ENCODE measurements at regions not wholly inside any gene's neighbourhood (a gene's known extent, or its start where the extent isn't known, plus 50 kb on each side); places are given as distances from the start of the nearest gene placed in this dataset.
"Not testable (repeated sequence)": the region's sequence is repeated elsewhere in the genome, so short reads cannot be mapped to it uniquely, and the experiment has no call there.

DNA sequence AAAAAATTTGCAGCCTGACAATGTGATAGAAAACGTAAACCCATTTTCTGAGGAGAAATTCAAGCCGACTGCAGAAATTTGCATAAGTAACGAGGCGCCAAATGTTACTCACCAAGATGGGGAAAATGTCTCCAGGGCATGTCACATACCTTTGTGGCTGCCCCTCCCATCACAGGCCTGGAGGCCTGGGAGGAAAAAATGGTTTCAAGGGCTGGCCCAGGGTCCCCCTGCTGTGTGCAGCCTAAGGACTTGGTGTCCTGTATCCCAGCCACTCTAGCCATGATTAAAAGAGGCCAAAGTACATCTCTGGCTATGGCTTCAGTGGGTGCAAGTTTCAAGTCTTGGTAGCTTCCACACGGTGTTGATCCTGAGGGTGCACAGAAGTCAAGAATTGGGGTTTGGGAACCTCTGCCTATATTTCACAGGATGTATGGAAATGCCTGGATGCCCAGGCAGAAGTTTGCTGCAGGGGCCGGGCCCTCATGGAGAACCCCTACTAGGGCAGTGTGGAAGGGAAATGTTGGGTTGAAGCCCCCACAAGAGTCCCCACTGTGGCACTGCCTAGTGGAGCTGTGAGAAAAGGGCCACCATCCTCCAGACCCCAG is 1842.3 kb downstream of the PCDH9 start:
- no peak for DNase-seq (ENCODE audit: low spot score)

DNA sequence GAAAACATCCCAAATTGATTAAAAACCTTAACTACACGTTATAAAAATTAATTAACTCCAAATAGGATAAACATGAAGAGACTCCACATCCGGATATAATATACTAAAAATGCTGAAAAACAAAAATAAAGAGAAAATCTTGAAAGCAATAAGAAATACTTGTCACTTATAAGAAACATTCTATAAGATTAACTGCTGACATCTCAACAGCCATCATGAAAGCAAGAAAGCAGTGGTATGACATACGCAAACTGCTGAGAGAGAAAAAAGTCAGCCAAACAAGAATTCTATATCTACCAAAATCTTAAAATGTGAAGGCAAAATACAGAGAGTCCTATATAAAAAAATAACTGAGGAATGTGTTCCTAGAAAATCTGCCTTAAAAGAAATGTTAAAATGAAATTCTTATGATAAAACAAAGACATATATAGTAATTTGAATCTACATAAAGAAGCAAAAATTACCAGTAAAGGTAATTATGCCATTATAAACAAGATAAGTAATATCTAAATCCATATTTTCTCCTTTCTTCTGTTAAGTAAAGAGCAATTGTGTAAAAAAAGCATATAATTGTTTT is 1851.1 kb downstream of the PCDH9 start:
- no peak for DNase-seq (ENCODE audit: low spot score)

DNA sequence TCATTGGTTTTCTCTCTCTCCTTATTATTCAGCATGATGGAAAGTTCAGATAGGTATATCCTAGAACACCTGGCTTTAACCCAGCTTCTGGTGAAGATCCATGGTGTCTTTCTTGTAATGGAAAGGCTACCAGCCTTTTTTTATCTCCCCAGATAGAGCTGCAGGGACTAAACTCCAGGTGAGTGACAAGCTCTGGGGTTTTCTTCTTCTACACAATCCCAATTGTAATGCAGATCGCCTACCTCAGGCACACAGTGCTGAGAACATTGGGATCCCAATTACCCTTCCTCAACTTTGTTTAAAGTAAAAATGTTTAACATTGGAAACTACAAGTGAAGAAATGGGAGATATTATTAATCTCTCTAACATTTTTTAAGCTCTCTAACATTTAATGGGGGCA is 1851.7 kb downstream of the PCDH9 start:
- no peak for DNase-seq (ENCODE audit: low spot score)

DNA sequence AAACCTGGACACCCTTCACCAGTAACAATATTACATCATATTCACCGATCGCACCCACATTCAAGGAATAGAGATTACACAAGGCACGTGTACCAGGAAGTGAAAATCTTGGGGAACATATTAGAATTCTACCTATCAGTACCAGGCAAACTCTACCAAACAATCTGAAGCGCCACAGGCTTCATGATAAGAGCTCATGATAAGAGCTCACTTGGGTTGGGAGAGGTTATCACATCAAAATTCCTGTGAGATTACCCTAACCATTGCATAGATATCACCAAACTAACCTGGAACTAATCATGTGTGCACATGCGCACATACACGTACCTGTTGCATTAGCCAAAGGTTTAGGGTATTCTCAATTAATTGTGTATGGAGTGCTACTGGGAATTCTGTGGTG is 1861.3 kb downstream of the PCDH9 start:
- DNase-seq (ENCODE audit: low spot score) = no peak

DNA sequence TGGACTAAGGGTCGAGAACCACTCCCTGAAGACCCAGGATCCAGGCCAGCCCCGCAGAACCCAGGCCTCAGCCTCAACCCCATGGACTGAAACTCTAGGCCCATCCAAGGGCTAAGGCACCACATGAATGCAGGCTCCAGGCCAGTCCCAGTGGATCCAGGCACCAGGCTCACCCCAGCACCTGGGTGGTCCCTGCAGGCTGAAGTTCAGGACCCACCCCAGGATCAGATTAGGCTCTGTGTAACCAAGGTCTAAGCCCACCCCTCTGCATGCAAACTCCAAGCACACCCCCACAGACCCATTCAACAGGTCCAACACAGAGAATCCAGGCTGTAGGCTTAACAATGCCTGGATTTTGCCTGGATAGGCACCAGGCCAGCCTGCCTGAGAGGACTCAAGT is 1876.2 kb downstream of the PCDH9 start:
- no peak for DNase-seq (ENCODE audit: low spot score)

DNA sequence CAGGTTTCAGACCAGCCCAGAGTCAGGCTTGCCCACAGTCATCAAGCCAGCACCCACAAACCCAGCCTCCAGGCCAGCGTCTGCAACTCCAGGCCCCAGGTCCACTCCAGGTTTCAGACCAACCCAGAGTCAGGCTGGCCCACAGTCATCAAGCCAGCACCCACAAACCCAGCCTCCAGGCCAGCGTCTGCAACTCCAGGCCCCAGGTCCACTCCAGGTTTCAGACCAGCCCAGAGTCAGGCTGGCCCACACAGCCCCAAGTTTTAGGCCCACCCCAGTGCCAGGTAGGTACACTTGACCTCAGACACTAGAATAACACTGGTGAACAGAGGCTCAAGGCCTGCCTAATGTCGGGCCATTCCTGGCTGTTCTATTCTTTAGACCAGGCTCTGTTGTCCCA is 1877.0 kb downstream of the PCDH9 start:
- DNase-seq (ENCODE audit: low spot score) = not testable (repeated sequence)

DNA sequence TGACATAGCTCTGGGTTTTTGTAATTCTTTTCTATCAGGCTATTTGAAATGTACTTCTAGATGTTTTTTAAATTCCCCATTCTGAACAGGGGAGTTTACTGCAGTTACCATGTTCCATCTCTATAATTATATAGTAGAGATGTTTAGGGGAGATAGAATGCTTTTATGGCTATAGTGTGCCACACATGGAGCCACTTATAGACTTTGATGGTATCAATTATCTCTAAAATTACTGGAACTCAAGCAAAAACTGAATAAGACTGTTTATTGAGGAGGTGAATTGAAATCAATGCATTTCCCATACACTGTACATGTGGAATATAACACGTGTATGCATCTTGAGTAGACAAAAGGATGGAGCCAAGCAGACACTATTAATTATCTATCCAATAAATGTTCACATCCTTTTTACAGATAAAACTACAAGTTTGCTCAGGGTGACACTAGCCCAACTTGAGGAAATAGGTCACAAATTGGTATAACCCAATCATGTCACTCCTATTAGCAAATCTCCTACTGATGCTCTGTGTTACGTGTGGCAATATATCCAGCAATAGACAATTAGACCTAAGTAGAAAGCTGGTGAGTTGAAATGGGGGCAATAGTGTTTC is 1882.6 kb downstream of the PCDH9 start:
- DNase-seq (ENCODE audit: low spot score) = no peak

DNA sequence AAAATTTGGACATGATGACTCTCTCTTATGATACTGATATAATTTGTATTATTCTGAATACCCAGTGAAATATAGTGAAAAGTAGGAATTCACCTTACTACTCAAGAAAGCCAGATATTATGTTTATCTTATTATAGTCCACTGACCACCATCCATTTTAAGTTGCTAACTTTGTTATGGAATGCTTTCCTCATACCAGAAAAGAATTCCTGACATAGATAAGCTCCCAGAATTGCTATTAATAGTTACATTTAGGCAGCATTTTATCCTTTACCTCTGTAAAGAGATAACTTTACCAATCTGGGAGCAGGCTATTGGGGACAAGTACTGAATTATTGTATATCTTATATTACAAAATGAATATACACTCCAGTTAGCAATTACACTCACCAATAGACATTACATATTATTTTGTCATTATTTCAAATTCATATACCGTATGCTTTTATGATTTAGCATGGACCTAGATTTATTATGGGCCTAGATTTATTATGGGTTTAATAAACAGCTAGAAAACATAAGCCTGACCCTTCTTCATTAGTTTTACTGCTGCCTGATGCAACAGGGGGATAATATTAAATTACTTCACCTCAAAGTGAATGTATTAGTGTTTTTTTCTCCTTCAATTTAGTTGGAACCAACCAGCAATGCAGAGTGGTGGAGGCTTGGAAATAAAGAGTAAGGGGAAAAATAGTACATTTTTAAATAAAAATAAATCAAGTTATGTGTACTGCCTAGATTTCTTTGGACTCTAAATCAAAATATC is 1886.1 kb downstream of the PCDH9 start:
- no peak for DNase-seq (ENCODE audit: low spot score)

DNA sequence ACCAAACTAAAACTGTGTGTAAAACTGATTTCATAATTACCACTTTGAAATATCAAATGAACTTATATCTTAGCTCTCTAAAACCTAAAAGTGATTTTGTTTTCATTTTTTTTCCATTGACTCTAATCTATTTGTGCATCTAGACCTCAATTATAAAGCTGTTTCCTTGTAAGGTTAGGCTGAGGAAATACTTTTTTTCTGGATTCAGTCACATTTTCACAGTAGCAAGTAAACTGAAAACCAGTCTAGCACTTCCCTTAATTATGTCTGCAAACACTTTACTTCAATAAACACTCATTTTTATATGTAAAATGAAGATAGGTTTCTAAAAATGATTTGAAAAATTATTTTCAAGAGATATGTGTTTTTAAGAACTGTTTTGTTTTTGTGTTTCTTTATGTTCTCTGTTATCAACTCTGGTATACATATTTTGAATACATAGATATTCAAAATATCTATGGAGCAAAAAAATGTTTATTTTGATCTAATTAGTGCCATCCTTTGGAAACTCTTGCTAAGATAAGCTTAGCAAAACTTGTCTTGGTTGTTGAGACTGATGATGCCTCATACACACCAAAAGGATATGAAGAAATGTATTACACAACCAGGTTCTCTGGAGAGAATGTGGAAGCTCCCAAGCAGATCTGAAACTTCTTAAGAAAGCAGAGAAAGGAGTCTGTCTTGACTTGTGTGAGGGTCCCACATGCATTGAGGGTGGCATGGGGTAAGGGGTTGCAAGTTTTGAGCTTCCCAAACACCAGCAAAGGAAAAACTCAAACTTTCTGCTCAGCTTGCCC is 1887.4 kb downstream of the PCDH9 start:
- DNase-seq (ENCODE audit: low spot score) = no peak

DNA sequence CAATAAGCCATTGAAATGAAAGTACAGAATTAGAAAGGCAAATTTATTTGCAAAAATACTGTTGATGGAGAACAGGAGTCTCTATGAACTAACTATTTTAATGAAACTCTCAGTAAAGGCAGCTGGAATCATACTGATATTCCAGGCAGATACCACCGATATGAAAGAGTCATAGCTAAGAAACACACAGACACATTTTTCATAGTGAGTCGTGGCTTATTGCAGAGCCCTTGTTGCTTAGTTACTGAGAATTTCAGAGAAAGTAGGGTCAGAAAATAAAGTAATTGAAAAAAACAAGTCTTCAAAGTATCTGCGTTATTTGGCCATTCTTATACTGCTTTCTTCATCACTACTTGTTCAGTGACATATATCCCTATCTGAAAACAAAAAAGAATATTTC is 1890.9 kb downstream of the PCDH9 start:
- no peak for DNase-seq (ENCODE audit: low spot score)

DNA sequence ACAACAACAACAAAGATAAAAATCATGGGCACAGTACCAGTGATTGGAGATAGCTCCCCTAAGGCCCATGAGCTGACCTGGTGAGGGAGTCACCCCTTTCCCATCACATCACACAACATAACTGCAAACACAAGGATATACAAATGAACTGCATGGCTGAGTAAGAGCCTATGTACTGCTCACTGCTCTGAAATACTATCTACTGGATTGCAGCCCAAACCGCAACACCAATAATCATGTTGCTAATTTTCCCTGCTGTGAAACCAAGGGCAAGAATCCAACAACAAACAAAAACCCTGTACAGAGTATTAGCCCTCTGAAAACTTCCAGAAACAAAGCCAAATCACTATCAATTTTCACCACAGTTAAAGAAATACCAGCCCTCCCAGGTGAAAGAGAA is 1893.2 kb downstream of the PCDH9 start:
- no peak for DNase-seq (ENCODE audit: low spot score)

DNA sequence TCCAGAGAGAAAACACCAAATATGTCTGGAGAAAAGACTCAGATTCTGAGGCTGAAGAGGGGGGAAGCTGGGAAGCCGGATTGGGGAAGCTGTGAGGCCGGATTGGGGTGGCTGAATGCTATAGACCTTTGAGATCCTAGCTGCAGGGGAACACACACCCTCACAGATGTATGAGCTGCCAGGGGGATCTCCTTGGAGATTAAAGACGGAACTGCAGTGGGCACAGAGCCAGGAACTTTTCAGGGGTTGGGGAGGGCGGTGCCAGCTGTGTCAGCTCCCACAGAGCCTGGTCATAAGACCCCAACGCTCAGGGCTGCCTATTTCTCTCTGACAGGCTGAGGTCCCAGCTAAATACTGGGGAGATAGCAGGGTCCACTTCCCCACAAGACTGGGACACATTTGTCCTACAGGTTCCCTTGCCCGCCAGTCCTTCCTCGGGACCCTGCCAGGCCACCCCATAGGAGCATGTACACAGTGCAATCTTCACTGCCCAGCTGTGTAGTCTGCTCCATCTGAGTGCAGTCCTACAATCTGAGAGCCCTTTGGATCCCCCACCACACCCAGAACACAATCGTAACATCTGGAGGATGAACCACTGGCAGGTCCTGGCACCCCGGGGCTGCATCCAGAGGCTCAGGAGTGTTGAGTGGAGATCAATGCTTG is 1893.9 kb downstream of the PCDH9 start:
- no peak for DNase-seq (ENCODE audit: low spot score)

DNA sequence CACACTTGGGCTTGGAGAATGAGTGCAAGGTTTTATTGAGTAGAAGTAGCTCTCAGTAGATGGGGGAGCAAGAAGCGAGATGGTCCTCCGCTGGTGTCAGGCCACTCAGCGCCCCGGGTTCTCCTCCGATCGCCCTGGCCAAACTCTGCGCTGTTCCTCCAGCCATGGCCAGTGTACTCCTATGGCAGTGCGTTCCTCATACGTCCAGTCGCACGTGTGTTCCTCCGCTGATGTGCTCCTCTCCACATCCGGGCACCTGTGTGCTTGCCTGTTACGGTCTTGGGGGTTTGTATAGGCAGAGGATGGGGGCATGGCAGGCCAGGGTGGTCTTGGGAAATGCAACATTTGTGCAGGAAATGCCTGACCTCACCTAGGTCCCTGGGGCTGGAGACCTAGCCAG is 1899.4 kb downstream of the PCDH9 start:
- no peak for DNase-seq (ENCODE audit: low spot score)

DNA sequence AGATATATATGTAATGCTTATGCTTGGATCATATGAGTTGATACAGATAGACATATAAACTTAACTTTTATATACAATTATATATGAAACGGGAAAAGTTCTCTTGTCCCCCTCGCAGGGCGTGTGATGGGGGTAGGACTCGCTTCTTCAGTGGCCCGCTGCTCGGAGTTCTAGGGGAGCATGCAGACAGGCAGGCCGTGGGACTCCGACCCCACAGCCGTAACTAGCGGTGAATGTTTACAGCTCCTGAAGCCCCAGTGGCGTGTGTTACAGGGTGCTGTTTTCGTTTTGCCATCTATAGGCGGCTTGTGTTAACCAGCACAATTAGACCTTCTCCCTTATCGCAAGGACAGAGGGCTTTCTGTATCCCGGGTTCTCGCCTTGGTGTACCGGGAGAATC is 1899.8 kb downstream of the PCDH9 start:
- DNase-seq (ENCODE audit: low spot score) = no peak

DNA sequence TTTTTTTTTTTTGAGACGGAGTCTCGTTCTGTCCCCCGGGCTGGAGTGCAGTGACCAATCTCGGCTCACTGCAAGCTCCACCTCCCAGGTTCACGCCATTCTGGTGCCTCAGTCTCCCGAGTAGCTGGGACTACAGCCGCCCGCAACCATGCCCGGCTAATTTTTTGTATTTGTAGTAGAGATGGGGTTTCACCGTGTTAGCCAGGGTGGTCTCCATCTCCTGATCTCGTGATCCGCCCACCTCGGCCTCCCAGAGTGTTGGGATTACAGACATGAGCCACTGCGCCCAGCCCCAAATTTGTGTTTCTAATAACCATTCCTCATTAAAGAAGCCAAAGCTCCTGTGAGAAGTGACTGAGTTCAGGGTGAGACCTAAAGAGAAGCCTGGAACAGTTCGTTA is 1906.9 kb downstream of the PCDH9 start:
- not testable (repeated sequence) for DNase-seq (ENCODE audit: low spot score)

DNA sequence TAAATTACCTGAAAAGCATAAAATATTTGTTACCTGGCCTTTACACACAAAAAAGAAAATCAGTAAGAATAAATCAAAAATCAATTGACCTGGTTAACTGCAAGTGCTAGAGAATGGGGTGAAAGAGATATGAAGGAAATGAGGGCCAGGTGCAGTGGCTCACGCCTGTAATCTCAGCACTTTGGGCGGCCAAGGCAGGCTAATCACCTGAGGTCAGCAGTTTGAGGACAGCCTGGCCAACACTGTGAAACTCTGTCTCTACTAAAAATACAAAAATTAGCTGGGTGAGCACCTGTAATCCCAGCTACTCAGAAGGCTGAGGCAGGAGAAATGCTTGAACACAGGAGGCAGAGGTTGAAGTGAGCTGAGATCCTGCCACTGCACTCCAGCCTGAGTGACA is 1908.7 kb downstream of the PCDH9 start:
- not testable (repeated sequence) for DNase-seq (ENCODE audit: low spot score)

DNA sequence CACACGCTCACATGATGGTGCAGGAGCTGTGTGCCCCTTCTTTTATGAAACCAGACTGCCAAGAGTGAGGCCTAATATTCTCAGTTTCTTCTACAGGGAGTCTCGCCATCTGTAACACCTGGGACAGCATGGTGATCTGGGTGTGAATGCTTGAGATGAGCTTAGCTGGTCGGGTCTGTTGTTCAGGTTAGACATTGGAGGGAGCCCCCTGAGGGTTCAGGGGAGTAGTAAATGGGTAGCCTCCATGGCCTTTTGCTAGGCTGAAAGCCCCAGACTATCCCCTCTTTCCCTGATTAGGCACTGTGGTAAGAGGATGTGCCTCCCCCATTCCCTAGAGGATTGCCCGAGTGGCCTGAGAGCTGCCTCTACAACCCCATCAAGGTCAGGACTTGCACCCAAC is 1916.1 kb downstream of the PCDH9 start:
- DNase-seq (ENCODE audit: low spot score) = no peak

DNA sequence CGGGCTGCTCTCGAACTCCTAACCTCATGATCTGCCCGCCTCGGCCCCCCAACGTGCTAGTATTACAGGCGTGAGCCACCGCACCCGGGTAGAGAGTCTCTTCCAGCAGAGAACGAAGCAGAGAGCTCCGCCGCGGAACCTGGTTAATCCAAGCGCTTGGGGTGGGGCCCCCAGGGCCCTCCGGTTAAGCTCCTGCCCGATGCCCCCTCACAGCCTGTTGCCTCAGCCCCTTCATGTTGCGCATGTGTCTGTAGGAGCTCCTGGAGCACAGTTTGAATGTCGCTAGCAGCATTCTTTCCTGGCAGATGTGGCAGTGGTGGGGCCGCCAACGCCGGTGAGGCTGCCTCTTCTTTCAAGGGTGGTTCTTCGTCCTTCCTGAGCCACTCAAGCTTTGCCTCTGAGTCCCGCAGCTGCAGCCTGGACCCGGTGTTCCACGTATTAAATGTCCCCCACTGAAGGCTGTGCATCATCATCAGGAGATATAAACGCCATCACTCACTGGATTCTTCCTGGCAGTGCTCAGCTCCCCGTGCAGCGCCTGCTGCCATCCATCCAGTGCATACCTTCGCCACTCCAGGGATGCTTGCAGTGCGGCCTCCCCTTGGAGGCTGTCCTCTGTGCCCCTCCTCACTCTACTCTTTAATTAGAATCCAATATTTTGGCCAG is 1919.3 kb downstream of the PCDH9 start:
- no peak for DNase-seq (ENCODE audit: low spot score)

DNA sequence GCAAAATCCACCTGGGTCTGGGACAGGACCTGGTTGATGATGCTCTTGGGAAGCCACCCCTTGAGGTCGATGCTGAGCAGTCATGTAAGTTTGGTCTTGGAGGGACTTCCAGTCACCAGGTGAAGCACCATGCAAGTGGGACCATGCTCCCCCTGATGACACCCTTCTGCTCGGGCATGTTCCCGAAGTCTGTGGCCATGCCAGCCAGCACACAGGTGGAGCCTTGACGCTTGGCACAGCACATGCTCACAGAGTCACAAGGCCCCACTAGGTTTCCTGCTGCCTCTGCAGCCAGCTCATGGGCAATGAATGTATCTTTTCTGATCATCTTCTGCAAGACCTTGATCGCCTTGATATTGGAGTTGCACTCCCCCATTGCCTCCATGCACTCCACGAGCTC is 1920.2 kb downstream of the PCDH9 start:
- no peak for DNase-seq (ENCODE audit: low spot score)

DNA sequence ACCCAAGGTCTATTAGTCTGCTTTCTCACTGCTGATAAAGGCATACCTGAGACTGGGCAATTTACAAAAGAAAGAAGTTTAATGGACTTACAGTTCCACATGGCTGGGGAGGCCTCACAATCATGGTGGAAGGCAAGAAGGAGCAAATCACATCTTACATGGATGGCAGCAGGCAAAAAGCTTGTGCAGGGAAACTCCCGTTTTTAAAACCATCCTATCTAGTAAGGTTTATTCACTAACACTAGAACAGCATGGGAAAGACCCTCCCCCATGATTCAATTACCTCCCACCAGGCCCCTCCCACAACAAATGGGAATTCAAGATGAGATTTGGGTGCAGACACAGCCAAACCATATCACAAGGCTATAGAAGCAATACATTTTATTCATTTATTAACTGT is 1921.4 kb downstream of the PCDH9 start:
- not testable (repeated sequence) for DNase-seq (ENCODE audit: low spot score)

DNA sequence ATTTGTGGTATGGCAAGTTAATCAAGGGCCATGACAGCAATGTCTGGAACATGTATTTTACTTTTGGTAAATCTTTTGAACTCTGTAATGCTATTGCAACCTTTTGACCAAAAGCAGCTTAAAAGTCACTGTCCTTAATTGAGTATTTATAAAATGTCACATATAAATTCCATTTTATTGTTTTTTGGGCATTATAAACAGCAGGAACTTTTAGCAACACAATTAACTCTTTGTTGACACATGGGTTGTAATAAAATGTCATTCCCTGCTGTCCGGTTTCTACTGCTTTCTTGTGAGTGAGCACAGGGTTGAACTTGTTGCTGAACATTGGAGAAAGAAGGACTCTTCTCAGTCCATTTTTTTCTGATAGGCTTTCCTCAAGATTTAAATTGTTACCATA is 1923.1 kb downstream of the PCDH9 start:
- DNase-seq (ENCODE audit: low spot score) = no peak

Measured in AG08395 (cell line).